Smooth muscle cell (in vitro differentiated cells): ENCODE measurements at regions not wholly inside any gene's neighbourhood (a gene's known extent, or its start where the extent isn't known, plus 50 kb on each side); places are given as distances from the start of the nearest gene placed in this dataset.

Experiments used
- DNase-seq: peaks from one replicate; lab custom pipeline; 2025; ENCODE audit not compliant: unreplicated experiment; lab: John Stamatoyannopoulos, UW
- H2AFZ ChIP-seq: fragments of 200-600 bp; sonication (generic); 2 replicates; pipeline ENCODE4 v1.6.0; 2016; ENCODE audit warnings: antibody characterized with exemption, low read depth, mild to moderate bottlenecking
- H3F3A ChIP-seq: fragments of 200-600 bp; sonication (generic); 2 replicates; pipeline ENCODE4 v1.6.0; 2017; ENCODE audit warnings: antibody characterized with exemption, low read depth
- H3K27ac ChIP-seq: fragments of 200-600 bp; sonication (generic); 2 replicates; pipeline ENCODE4 v1.5.1; 2016; ENCODE audit warnings: low read depth, mild to moderate bottlenecking
- H3K27me3 ChIP-seq: fragments of 200-600 bp; sonication (generic); 2 replicates; pipeline ENCODE4 v1.6.1; 2016; ENCODE audit warnings: low read depth, mild to moderate bottlenecking
- H3K36me3 ChIP-seq: fragments of 200-600 bp; sonication (generic); 2 replicates; pipeline ENCODE4 v1.5.1; 2016; ENCODE audit warnings: low read depth
- H3K4me1 ChIP-seq: fragments of 200-600 bp; sonication (generic); 2 replicates; pipeline ENCODE4 v1.5.1; 2016; ENCODE audit warnings: low read depth
- H3K4me2 ChIP-seq: fragments of 200-600 bp; sonication (generic); 2 replicates; pipeline ENCODE4 v1.6.0; 2016; ENCODE audit warnings: mild to moderate bottlenecking
- H3K4me3 ChIP-seq: fragments of 200-600 bp; sonication (generic); 2 replicates; pipeline ENCODE4 v1.5.1; 2016; ENCODE audit warnings: mild to moderate bottlenecking
- H3K79me2 ChIP-seq: fragments of 200-600 bp; sonication (generic); 2 replicates; pipeline ENCODE4 v1.6.0; 2016; ENCODE audit warnings: low read depth, mild to moderate bottlenecking
- H3K9ac ChIP-seq: fragments of 200-600 bp; sonication (generic); 2 replicates; pipeline ENCODE4 v1.6.0; 2016; ENCODE audit warnings: low read depth
- H3K9me3 ChIP-seq: fragments of 200-600 bp; sonication (generic); replicated peaks from 2 replicates; pipeline ENCODE4 v1.5.1; 2016; ENCODE audit warnings: low read depth
- H4K20me1 ChIP-seq: fragments of 200-600 bp; sonication (generic); 2 replicates; pipeline ENCODE4 v1.6.0; 2016; ENCODE audit warnings: low read depth
- whole genome bisulfite sequencing: methylation state at CpG from one replicate; pipeline ENCODE4 v1.1.7; 2016; ENCODE audit warnings: low lambda C conversion rate; 5-methylcytosine and 5-hydroxymethylcytosine counted together
- TF ChIP-seq, protein P1 (sequence below): fragments of 200-600 bp; sonication (generic); IDR thresholded peaks from 2 replicates; pipeline ENCODE4 v1.5.1; 2017; ENCODE audit warnings: borderline replicate concordance, mild to moderate bottlenecking, antibody characterized with exemption; ENCODE audit not compliant: insufficient read depth, poor library complexity, severe bottlenecking

- 75% methylated on average over 6 of the region's 6 CpGs for WGBS
These were observed 125.9 kb upstream of the HS3ST3A1 start for GRCh38 chr17:13727441-13728171.

GRCh38 chr17:13728781-13729180, 127.1 kb upstream of the HS3ST3A1 start:
- H3K4me1 ChIP-seq, result peaks cover 2% of the 10 kb centered on the region
- no peaks in the 10 kb centered on the region for H3F3A ChIP-seq
- WGBS, result 27% methylated on average over 4 of the region's 4 CpGs
- no peak overlapping the region for H2AFZ ChIP-seq
- peak overlapping the region; percentile 1 for H3K27ac ChIP-seq
- H3K79me2 ChIP-seq, result no peaks in the 10 kb centered on the region
- H3K36me3 ChIP-seq, result no peaks in the 10 kb centered on the region
- TF ChIP-seq, protein P1, sequence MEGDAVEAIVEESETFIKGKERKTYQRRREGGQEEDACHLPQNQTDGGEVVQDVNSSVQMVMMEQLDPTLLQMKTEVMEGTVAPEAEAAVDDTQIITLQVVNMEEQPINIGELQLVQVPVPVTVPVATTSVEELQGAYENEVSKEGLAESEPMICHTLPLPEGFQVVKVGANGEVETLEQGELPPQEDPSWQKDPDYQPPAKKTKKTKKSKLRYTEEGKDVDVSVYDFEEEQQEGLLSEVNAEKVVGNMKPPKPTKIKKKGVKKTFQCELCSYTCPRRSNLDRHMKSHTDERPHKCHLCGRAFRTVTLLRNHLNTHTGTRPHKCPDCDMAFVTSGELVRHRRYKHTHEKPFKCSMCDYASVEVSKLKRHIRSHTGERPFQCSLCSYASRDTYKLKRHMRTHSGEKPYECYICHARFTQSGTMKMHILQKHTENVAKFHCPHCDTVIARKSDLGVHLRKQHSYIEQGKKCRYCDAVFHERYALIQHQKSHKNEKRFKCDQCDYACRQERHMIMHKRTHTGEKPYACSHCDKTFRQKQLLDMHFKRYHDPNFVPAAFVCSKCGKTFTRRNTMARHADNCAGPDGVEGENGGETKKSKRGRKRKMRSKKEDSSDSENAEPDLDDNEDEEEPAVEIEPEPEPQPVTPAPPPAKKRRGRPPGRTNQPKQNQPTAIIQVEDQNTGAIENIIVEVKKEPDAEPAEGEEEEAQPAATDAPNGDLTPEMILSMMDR, result no peak
- H3K27me3 ChIP-seq, result no peaks in the 10 kb centered on the region
- no peaks in the 10 kb centered on the region for H3K9me3 ChIP-seq
- no peak for DNase-seq
- H3K4me2 ChIP-seq, result no peak overlapping the region
- H3K9ac ChIP-seq, result no peak overlapping the region
- no peaks in the 10 kb centered on the region for H4K20me1 ChIP-seq
- H3K4me3 ChIP-seq, result no peak overlapping the region

More at GRCh38 chr17:13727441-13728171, 125.9 kb upstream of the HS3ST3A1 start:
- TF ChIP-seq, protein P1, result no peak
- Histone ChIP-seq H3K9ac (no peak overlapping the region), H3K9me3 (no peaks in the 10 kb centered on the region), H3K79me2 (no peaks in the 10 kb centered on the region), H3K4me3 (no peak overlapping the region), H2AFZ (no peak overlapping the region), H3F3A (no peaks in the 10 kb centered on the region), H3K27me3 (no peaks in the 10 kb centered on the region), H3K4me2 (no peak overlapping the region), H3K27ac (peak overlapping the region; percentile 17), H3K36me3 (no peaks in the 10 kb centered on the region), H4K20me1 (no peaks in the 10 kb centered on the region), H3K4me1 (peaks cover 2% of the 10 kb centered on the region)
- DNase-seq, result no peak

DNA sequence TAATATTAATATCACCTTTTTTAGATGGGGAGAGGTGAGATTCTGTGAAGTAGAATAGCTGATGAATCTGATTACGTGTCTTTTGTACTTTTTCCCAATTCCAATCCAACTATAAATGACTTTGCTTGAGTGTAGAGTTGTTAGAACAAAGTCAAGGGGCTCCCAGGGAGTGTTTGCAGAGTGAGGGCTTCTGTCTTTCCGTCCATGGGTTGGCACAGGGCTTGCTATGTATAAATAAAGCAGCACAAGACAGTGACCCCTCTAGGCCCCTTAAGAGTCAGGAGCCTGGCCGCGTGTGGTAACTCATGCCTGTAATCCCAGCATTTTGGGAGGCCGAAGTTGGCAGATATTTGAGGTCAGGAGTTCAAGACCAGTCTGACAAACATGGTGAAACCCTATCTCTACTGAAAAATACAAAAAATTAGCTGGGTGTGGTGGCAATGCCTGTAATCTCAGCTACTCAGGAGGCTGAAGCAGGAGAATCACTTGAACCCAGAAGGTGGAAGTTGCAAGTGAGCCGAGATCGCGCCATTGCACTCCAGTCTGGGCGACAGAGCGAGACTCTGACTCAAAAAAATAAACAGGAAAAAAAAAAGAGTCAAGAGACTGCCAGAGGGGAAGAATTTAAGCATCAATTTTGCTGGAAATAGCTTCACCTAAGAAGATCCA, 127.9 kb upstream of the HS3ST3A1 start:
- no peak overlapping the region for H2AFZ ChIP-seq
- H3K79me2 ChIP-seq, result no peaks in the 10 kb centered on the region
- no peak for DNase-seq
- no peak overlapping the region for H3K4me3 ChIP-seq
- H3K9me3 ChIP-seq, result no peaks in the 10 kb centered on the region
- H3K27me3 ChIP-seq, result no peaks in the 10 kb centered on the region
- no peak overlapping the region for H3K4me2 ChIP-seq
- H3K4me1 ChIP-seq, result peaks cover 2% of the 10 kb centered on the region
- TF ChIP-seq, protein P1, result no peak
- no peaks in the 10 kb centered on the region for H3K36me3 ChIP-seq
- H3K27ac ChIP-seq, result no peak overlapping the region
- H3F3A ChIP-seq, result no peaks in the 10 kb centered on the region
- no peak overlapping the region for H3K9ac ChIP-seq
- WGBS, result 85% methylated on average over 10 of the region's 10 CpGs
- no peaks in the 10 kb centered on the region for H4K20me1 ChIP-seq
